ENCODE measurements at regions not wholly inside any gene's neighbourhood (a gene's known extent, or its start where the extent isn't known, plus 50 kb on each side); places are given as distances from the start of the nearest gene placed in this dataset.
"Not testable (repeated sequence)": the region's sequence is repeated elsewhere in the genome, so short reads cannot be mapped to it uniquely, and the experiment has no call there.

DNA sequence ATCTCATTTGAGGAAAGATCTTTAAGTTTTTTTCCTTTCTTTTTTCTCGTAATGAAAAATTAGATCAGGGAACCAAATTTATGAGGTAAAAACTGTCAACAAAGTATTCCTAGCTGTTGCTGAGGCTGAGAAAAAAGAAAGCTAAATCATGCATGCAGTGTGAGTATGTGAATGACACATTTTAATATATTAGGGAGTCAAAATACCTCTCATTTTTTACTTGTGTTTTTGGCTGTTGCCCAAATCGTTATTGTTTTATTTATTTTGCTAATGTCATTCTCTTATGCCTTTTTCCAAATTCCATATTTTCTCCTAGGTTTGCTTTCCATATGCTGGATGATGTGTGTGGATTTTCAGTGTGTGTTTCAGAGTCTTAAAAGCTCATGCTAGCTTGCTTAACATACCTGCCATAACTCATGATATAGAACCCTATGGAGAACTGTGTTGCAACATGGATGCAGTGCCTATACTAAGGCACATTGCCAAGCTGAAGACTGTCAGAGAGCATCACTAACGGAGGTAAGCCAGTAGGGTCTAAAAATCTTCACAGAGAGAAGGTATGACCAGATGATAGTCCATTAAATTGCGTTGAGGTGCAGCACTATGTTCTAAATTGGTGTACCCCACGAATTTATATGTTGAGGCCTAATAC lies 629.5 kb upstream of the KCNMB2 start:
- H3K36me3 ChIP-seq (ENCODE audit: control insufficient read depth, insufficient read depth, low read length): no peaks in the 10 kb centered on the region
- H3K27ac Mint-ChIP-seq (ENCODE audit: unreplicated experiment): no peak overlapping the region
- peaks cover 11% of the 10 kb centered on the region for H3K4me1 Mint-ChIP-seq (ENCODE audit: low read depth, unreplicated experiment)
- POLR2A ChIA-PET: no interaction called here
- no peaks in the 10 kb centered on the region for H3K9me3 ChIP-seq
- BruUV-seq (replicated peaks): no TSS peak
- TF ChIP-seq CTCF (IDR thresholded peaks at IDR 0.05; ENCODE audit: insufficient read depth in 1 of 2, low read depth in 1 of 2, low read length in 1 of 2, severe bottlenecking in 1 of 2, unreplicated experiment in 1 of 2): no peak
- CTCF ChIA-PET: no interaction called here
- no peaks in the 10 kb centered on the region for H3K36me3 Mint-ChIP-seq (ENCODE audit: insufficient read depth, unreplicated experiment)
- H3K4me3 Mint-ChIP-seq (ENCODE audit: unreplicated experiment): no peak overlapping the region
- H3K9me3 Mint-ChIP-seq (ENCODE audit: unreplicated experiment): peaks cover 10% of the 10 kb centered on the region
- intact Hi-C loops (cut with micrococcal nuclease; ENCODE audit: unreplicated experiment): no loop called here
- no peak overlapping the region for H3K4me3 ChIP-seq (ENCODE audit: low read depth, low read length)
- H3K4me1 ChIP-seq: peaks cover 5% of the 10 kb centered on the region; the same call in 1 of the 2 replicates
- DNase-seq: no peak
- no peaks in the 10 kb centered on the region for H3K27me3 Mint-ChIP-seq (ENCODE audit: insufficient read depth, unreplicated experiment)
- H3K27me3 ChIP-seq (replicated peaks; ENCODE audit: control insufficient read depth, insufficient read depth, low read length): no peaks in the 10 kb centered on the region

GRCh38 chr3:177909530-177909929 lies 626.7 kb upstream of the KCNMB2 start:
- Mint-ChIP-seq H3K4me1 (ENCODE audit: low read depth, unreplicated experiment) (peaks cover 11% of the 10 kb centered on the region), H3K9me3 (ENCODE audit: unreplicated experiment) (peaks cover 22% of the 10 kb centered on the region)
- H3K27ac Mint-ChIP-seq (ENCODE audit: unreplicated experiment); intact Hi-C loops (cut with micrococcal nuclease; ENCODE audit: unreplicated experiment); DNase-seq; BruUV-seq (replicated peaks); H3K4me3 Mint-ChIP-seq (ENCODE audit: unreplicated experiment); H3K27me3 ChIP-seq (replicated peaks; ENCODE audit: control insufficient read depth, insufficient read depth, low read length); H3K4me1 ChIP-seq; POLR2A ChIA-PET; CTCF ChIA-PET; H3K4me3 ChIP-seq (ENCODE audit: low read depth, low read length); H3K36me3 ChIP-seq (ENCODE audit: control insufficient read depth, insufficient read depth, low read length); H3K36me3 Mint-ChIP-seq (ENCODE audit: insufficient read depth, unreplicated experiment); H3K27me3 Mint-ChIP-seq (ENCODE audit: insufficient read depth, unreplicated experiment); H3K9me3 ChIP-seq: not testable (repeated sequence)

GRCh38 chr3:177914224-177914623 lies 622.0 kb upstream of the KCNMB2 start:
- ChIA-PET CTCF (no interaction called here), POLR2A (no interaction called here)
- Histone ChIP-seq H3K27me3 (replicated peaks; ENCODE audit: control insufficient read depth, insufficient read depth, low read length) (no peaks in the 10 kb centered on the region), H3K36me3 (ENCODE audit: control insufficient read depth, insufficient read depth, low read length) (no peaks in the 10 kb centered on the region), H3K4me3 (ENCODE audit: low read depth, low read length) (no peak overlapping the region), H3K4me1 (no peaks in the 10 kb centered on the region), H3K9me3 (no peaks in the 10 kb centered on the region)
- intact Hi-C loops (cut with micrococcal nuclease; ENCODE audit: unreplicated experiment): no loop called here
- Mint-ChIP-seq H3K27ac (ENCODE audit: unreplicated experiment) (no peak overlapping the region), H3K27me3 (ENCODE audit: insufficient read depth, unreplicated experiment) (no peaks in the 10 kb centered on the region), H3K4me1 (ENCODE audit: low read depth, unreplicated experiment) (no peaks in the 10 kb centered on the region), H3K4me3 (ENCODE audit: unreplicated experiment) (no peak overlapping the region), H3K9me3 (ENCODE audit: unreplicated experiment) (peaks cover 22% of the 10 kb centered on the region), H3K36me3 (ENCODE audit: insufficient read depth, unreplicated experiment) (no peaks in the 10 kb centered on the region)
- no peak for DNase-seq
- no TSS peak for BruUV-seq (replicated peaks)
- TF ChIP-seq CTCF (IDR thresholded peaks at IDR 0.05; ENCODE audit: insufficient read depth in 1 of 2, low read depth in 1 of 2, low read length in 1 of 2, severe bottlenecking in 1 of 2, unreplicated experiment in 1 of 2): no peak

DNA sequence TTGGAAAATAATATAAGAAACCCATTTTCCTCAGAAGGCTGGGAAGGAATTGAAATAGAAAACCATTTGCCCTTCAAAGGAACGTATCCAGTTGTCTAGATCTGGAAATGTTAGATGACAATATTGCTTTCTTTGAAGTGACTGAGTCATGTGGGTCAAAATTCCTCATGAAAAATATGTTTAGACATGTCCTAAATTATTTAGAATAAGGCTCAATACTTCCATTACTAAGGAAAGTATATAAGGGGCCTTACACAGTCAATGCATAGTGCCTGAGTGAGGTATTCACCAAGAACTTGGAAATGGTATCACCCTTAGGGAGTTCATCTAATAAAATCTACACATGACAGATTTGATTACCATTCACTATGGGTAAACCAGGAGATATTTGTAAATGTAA lies 619.8 kb upstream of the KCNMB2 start:
- no peaks in the 10 kb centered on the region for H3K27me3 ChIP-seq (replicated peaks; ENCODE audit: control insufficient read depth, insufficient read depth, low read length)
- no peak overlapping the region for H3K4me3 ChIP-seq (ENCODE audit: low read depth, low read length)
- DNase-seq: no peak
- Mint-ChIP-seq H3K9me3 (ENCODE audit: unreplicated experiment) (peaks cover 15% of the 10 kb centered on the region), H3K36me3 (ENCODE audit: insufficient read depth, unreplicated experiment) (no peaks in the 10 kb centered on the region), H3K27me3 (ENCODE audit: insufficient read depth, unreplicated experiment) (no peaks in the 10 kb centered on the region), H3K4me3 (ENCODE audit: unreplicated experiment) (no peak overlapping the region), H3K27ac (ENCODE audit: unreplicated experiment) (no peak overlapping the region), H3K4me1 (ENCODE audit: low read depth, unreplicated experiment) (no peaks in the 10 kb centered on the region)
- H3K36me3 ChIP-seq (ENCODE audit: control insufficient read depth, insufficient read depth, low read length): no peaks in the 10 kb centered on the region
- intact Hi-C loops (cut with micrococcal nuclease; ENCODE audit: unreplicated experiment): no loop called here
- no TSS peak for BruUV-seq (replicated peaks)
- no peaks in the 10 kb centered on the region for H3K4me1 ChIP-seq
- H3K9me3 ChIP-seq: no peaks in the 10 kb centered on the region
- TF ChIP-seq CTCF (IDR thresholded peaks at IDR 0.05; ENCODE audit: insufficient read depth in 1 of 2, low read depth in 1 of 2, low read length in 1 of 2, severe bottlenecking in 1 of 2, unreplicated experiment in 1 of 2): no peak
- ChIA-PET CTCF (no interaction called here), POLR2A (no interaction called here)

Measured in Caco-2 (cell line).